ENCODE measurements at regions not wholly inside any gene's neighbourhood (a gene's known extent, or its start where the extent isn't known, plus 50 kb on each side); places are given as distances from the start of the nearest gene placed in this dataset.

DNA sequence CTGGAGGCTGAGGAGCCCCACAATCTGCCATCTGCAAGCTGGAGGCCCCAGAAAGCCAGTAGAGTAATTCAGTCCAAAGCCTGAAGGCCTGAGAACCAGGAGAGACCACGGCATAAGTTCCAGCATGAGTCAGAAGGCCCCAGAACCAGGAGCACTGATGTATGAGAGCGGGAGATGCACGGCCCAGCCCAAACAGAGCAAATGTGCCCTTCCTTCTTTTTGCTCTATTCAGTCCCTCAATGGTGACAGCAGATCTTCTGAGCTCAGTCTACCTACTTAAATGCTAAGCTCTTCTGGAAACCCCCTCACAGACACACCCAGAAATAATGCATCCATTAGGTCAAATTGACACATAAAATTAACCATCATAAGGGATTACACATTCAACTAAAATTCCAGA is 277.6 kb downstream of the ATPSCKMT start:
- TF ChIP-seq SP1 (IDR thresholded peaks at IDR 0.05) (no peak), TARDBP (IDR thresholded peaks at IDR 0.05) (no peak)
